ENCODE measurements at regions not wholly inside any gene's neighbourhood (a gene's known extent, or its start where the extent isn't known, plus 50 kb on each side); places are given as distances from the start of the nearest gene placed in this dataset.
"Not testable (repeated sequence)": the region's sequence is repeated elsewhere in the genome, so short reads cannot be mapped to it uniquely, and the experiment has no call there.

DNA sequence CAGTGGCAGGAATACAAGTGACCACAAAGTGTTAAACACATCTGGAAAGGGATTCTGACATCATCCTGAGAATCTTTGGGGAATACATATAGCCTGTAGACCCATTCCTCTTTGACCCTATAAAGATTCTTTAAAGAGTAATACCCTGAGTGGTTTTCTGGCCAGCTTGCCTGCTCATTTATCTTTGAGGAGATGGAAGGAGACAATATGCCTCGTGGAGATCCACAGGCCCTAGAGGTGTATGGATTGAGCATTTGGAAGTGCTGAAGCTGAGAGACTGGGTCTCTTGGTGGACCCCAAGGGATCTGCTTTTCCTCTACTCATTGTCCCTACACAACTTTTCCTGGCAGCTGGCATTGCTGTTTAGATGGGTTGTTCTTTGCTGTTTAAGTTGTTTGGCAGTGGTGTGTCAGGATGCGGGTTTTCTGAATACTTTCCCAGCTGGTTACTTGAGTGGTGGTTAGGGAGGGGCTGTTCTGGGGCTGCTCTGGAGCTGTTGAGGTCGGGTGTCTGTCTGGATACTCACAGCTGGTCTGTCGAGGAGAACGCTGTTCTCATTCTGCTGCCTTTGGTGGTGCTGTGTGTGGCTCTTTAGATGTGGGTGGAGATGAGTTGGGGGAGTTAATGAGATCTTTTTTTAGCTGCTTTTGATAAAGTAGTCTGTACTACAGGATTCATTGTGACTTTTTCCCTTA, 50.1 kb upstream of the FAM72C start:
- H3K9me3 ChIP-seq (ENCODE audit: control insufficient read depth, insufficient read depth, low read length); H3K9ac ChIP-seq (ENCODE audit: low read depth, low read length); H3K23ac ChIP-seq (ENCODE audit: low read depth, low read length); H2BK5ac ChIP-seq (ENCODE audit: low read depth, low read length, poor library complexity, severe bottlenecking); H2AFZ ChIP-seq (replicated peaks; ENCODE audit: low read length, poor library complexity); H3K14ac ChIP-seq (replicated peaks; ENCODE audit: low read depth, low read length); H4K8ac ChIP-seq (ENCODE audit: low read depth in 2 of 2, low read length in 2 of 2); H3K79me1 ChIP-seq (ENCODE audit: low read depth in 1 of 2, low read length in 2 of 2); H3K56ac ChIP-seq (ENCODE audit: extremely low read depth, insufficient read depth, low read length); H2AK5ac ChIP-seq (ENCODE audit: low read depth, low read length); H3K9me1 ChIP-seq (ENCODE audit: insufficient read depth, low read length); POLR2A ChIA-PET (ENCODE audit: unreplicated experiment); H2AK9ac ChIP-seq (replicated peaks; ENCODE audit: low read depth, low read length, poor library complexity); H3K27ac ChIP-seq (ENCODE audit: insufficient read depth, low read length); H3K18ac ChIP-seq (ENCODE audit: low read depth, low read length); H3K36me3 ChIP-seq (ENCODE audit: control insufficient read depth, insufficient read depth, low read length); H2BK20ac ChIP-seq (ENCODE audit: low read depth, low read length); intact Hi-C loops (cut with micrococcal nuclease); in situ Hi-C loops (cut with MboI; ENCODE audit: low sequenced_read_pairs); H4K91ac ChIP-seq (ENCODE audit: insufficient read depth, low read depth, low read length); H3K4me3 ChIP-seq (ENCODE audit: insufficient read depth, low read depth, low read length); DNase-seq; H3K27me3 ChIP-seq (ENCODE audit: control insufficient read depth, insufficient read depth, low read length); BruUV-seq (replicated peaks); H2BK15ac ChIP-seq (ENCODE audit: low read depth, low read length); H3K4me2 ChIP-seq (ENCODE audit: low read depth, low read length); H2BK120ac ChIP-seq (ENCODE audit: low read depth, low read length); H4K5ac ChIP-seq (ENCODE audit: low read depth, low read length); H3K4ac ChIP-seq (ENCODE audit: low read depth, low read length); CTCF ChIA-PET; H4K20me1 ChIP-seq (ENCODE audit: insufficient read depth, low read length); H3K4me1 ChIP-seq (ENCODE audit: control insufficient read depth, insufficient read depth, low read length); dilution Hi-C loops (cut with HindIII; ENCODE audit: low sequenced_read_pairs, unreplicated experiment): not testable (repeated sequence)
- peak; percentile 75 for ATAC-seq (ENCODE audit: low read depth)
- no CpG with 5 or more reads among the region's 5 CpGs for WGBS, 2 experiments (ENCODE audit: extremely low coverage in 2 of 2, insufficient read length in 1 of 2)

Measured in IMR-90 (cell line).